ENCODE measurements at regions not wholly inside any gene's neighbourhood (a gene's known extent, or its start where the extent isn't known, plus 50 kb on each side); places are given as distances from the start of the nearest gene placed in this dataset.

DNA sequence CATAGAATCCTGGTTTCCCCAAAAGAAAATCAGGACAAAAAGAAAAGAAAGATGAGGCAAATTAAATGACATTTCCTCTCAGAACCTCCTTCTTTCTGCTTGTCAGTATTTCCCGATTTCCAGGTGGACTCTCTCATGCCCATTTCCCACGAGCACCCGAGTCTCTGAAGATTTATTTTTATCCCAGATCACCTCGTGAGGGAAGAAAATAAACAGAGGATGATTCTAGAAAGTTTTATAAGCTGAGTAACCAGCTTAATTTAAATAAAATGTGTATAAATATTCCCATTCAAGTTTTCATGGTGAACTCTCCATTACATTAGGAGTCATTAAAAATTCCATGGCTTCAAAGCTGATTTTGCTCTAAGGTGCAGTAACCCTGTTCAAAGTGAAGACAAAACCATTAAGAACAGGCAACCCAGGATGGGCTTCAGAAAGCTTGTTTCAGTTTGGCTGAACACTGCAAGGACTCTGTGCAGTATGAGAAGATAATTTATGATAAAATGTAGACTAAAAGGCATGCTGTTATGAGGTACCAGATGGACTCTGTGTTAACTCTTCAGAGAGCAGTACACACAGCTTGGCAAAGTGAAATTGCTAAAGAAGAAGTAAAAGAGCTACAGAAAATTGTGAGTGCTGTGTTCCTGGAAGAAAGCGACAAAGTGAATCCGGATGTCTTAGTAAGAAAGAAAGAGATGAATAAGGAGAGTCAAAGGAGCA is 521.3 kb upstream of the LRRN3 start:
- DNase-seq = no peak
- intact Hi-C loops (cut with DNase I) = no loop called here

DNA sequence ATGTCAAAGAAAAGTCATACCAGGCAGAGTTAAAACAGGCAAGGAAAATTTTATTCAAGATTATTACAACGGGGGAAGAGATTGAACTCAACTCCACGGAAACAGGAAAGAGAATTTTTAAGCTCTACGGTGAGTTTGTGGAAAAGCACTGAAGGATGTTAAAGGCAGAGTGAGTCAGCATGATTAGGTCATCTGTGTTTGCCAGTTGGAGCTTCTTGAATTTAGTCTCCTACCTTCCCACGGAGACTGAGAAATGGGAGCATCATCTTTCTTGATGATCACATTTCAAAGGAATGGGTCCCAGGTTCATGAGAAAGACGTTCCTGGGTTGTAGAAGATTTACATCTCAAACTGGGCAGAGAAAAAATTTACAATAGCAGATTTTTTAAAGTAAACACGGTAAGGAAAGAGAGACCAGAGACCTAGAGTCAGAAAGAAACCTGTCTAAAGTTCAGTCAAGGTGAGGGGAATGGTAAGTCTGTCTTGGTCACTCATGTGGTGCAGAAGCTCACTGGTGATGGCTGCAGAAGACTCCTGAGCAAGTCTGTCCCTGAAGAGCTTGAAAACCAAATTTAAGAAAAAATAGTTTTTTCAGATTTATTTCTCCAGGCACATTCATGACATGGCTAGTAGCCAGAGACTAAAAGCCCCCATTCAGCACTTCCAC is 516.9 kb upstream of the LRRN3 start:
- intact Hi-C loops (cut with DNase I) = no loop called here
- DNase-seq = no peak

DNA sequence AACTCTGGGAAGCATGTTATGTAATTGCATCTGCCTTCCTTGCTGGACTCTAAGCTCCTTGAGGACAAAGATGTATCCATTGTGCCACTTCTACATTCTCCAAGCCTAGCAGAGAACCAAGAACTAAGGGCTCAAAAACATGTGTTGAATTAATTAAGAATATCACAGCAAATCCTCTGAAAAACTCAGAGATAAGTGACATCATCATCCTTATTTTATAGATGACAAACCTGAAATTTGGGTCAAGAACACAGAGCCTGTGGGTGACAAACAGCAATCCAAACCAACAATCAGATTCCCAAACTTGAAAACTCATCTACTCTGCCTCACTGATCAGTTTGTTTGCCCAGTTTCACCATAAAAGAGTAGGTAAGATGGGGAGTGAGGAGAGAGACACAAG is 503.6 kb upstream of the LRRN3 start:
- intact Hi-C loops (cut with DNase I) = no loop called here
- DNase-seq = no peak

DNA sequence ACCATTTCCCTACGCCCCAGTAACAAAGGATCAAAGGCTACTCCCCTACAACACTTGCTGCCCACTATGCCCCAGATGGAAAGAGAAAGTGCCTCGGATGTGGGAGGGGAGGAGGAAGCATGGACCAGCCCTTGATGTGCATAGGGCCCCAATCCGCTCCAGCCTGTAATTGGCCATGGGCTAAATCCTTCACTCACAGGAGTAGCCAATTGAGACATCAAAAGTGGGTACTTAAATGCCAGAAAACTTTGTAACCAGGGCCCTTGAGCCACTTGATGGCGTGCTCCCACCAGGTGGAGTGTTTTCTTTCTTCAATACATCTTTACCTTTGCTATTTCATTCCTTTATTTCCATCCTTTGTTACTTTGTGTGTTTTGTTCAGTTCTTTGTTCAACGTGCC is 500.5 kb upstream of the LRRN3 start:
- no peak for DNase-seq
- intact Hi-C loops (cut with DNase I) = no loop called here

DNA sequence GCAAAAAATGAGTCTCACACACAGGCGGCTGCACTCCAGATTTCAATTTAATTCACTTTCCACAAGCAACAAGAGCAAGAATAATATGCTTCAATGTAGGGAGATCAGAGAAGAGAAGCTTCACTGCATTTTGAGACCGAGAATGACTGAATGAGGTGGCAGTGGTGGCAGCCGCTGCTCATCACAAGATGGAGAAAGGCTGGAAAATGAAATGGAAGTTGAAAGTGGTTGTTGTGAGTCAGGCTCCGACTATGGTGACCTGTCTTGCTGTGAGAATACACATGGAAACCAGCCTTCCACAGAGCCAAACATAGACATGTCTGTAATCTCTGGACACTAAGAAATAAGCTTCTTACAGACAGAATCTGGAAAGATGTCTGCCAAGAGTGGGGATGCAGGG is 499.6 kb upstream of the LRRN3 start:
- intact Hi-C loops (cut with DNase I) = no loop called here
- DNase-seq = no peak

DNA sequence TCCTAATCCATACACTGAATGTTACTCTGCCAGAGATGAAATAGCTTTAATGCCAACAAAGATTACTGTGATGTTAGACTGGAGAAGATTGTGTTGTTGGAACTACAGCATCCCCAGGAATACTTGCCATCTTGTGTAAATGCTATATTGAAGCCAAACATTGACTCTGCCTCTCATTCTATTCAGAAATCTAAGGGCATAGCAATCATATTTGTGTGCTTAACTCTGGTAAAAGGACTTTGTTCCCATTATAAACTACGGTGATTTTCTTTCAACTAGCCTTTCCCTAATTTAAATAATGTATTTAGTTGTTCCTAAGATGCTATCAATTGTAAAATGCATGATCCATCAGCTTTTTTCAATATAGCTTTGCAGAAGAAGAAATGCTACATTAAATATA is 498.4 kb upstream of the LRRN3 start:
- intact Hi-C loops (cut with DNase I) = no loop called here
- DNase-seq = no peak

DNA sequence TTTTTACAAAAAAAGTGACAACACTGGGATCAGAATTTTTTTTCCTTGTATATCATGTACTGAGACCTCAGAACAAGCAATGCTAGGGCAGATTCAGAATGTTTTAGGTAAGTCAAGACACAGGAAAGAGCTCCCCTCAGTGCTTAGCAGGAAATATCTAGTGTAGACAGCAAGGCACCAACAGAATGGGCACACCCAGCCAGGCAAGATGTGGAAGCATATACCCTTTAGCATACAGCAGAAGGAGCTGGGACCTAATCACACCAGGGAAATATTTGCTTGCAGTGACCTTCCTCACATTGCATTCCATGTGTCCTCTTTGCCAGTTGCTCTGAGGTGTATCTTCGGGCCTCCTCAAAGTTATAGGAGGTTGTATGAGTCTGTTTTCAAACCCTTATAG is 497.6 kb upstream of the LRRN3 start:
- intact Hi-C loops (cut with DNase I) = no loop called here
- DNase-seq = no peak

DNA sequence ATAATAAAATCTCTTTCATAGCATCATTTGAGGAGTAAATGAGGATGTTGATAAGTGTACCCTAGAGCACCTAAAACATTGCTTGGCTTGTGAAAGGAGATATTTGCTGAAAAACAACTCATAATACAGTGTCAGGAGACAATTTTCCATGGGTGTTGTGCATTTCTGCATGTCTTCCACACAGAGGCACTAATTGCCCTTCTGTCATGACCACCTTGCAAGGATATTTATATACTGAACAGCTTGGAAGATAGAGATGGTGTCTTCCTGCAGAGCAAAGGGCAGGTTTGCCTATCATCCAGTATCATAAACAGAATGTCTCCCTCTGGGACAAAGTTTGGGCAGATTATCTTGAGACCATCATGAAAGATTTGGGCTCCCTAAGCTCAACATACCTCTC is 495.2 kb upstream of the LRRN3 start:
- intact Hi-C loops (cut with DNase I) = no loop called here
- DNase-seq = no peak

DNA sequence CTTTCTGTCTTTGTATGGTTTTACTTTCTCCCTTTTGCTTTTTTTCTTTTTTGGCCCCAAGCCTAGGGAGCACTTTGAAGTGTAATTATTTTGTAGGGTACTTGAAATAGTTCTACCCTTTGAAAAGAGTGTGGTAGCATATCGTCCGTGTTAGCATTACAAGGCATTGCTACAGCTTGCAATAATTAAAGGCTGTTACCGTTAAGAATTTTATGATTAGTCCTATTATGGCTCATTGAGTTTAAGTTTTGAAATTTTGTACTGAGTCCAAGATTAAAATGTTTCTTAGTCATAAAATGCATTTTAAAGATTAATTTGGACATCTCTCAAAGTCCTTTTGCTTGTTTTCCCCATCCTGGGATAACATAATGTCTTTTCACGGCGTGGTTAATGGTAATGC is 490.0 kb upstream of the LRRN3 start:
- no peak for DNase-seq

DNA sequence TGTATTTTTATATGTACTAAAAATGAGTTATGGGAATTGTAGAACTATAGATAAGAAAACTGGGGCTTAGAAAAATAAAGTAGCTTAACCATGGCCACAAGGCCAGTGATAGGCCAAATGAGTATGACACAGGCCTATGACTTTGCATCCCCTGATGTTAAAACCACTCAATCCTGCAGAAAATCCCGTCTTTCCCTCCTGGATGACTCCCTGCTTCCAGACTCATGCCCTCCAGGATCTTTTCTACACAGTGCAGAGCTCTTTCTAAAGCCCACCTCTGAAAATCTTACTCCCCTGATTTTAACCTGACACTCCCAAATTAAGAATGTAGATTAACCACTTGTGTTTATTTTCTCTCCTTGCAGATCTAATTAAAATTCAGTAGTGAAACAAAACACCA is 489.2 kb upstream of the LRRN3 start:
- DNase-seq = no peak
- intact Hi-C loops (cut with DNase I) = no loop called here

More for the DNA sequence above, 490.0 kb upstream of the LRRN3 start:
- intact Hi-C loops (cut with DNase I) = no loop called here

DNA sequence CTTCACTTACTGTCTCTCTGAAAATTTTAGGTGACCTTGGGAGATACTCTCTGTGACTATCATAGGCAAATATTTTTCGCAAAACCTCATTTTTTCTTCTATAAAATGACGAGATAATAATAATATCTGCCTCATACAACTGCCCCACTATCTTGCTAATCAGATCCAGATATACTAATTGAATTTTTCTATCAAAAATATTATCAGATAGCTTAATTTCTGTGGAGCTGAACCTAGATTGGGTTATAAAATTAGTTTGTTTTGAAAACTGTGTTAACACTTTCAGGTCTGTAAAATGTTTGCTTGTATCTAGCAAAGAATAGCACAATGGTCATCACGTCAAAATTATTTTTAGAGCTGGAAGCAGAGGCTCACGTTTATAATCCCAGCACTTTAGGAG is 486.7 kb upstream of the LRRN3 start:
- DNase-seq = no peak
- intact Hi-C loops (cut with DNase I) = no loop called here

DNA sequence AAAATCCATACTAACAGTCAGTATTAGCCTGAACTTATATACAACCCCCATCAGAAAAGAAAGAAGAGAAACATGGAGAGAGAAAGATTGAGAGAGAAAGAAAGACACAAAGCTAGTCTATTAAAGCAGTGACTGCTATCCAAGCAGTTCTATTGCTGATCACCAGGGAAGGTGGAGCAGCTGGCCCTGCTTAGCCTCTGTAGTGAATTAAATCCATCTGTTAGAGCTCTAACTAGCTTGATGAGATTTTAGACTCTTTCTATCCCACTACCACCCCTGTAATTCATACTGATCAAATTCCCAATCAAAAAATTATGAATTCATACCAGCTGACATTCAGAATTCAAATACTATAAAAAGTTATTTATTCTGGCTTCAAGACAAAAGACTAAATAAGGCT is 486.0 kb upstream of the LRRN3 start:
- no peak for DNase-seq
- intact Hi-C loops (cut with DNase I) = no loop called here

DNA sequence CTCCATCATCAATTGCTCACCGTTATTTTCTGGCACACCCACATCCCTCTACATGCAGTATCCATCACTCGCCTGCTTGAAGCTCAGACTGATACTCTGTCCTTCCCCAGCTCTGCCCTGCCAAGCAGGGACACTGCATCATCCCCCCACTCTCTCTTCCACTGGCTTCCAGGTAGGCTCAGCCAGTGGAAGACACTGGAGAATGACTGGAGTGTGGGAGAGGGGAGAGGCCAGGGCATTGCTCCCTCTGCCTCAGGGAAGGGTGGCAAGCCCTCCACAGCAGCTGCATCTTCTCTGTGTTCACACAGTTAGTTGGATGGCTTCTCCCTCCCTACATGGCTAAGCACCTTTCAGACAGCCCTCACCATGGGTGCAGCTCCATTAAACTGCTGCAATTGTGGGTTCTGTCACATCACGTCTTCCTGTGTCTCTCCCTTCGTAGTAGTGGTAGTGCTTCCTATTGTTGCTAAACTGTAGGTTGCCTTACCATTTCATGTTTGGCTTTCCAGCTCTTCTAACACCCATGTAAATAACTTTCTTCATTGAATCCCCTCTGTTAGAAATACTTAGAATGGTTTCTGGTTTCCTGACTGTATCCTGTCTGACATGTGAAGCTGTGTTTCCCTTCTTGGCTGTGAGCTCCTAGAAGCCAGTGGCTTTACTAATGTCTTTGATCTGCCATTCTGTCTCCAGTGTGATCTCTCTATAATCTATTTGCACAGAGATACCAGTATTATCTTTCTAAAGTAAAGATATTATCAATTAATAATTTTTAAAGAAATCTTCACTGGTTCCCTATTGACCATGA is 483.7 kb upstream of the LRRN3 start:
- no peak for DNase-seq
- intact Hi-C loops (cut with DNase I) = no loop called here

DNA sequence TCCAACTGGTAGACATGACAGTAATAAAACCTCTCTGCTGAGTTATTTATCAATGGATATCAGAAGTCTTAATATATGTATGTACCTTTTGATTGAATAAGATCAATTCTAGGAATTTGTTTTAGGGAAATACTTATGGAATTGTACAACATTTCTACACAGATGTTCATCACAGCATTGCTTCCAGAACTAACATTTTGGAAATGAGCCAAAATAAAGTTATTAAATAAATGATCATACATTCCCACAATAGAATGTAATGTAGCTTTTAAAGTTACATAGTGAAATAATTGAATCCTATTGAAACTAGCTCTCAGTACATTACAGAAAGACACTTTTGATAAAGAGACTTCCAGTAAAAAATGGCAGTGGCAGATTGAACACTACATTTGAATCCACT is 481.6 kb upstream of the LRRN3 start:
- intact Hi-C loops (cut with DNase I) = no loop called here
- DNase-seq = no peak

DNA sequence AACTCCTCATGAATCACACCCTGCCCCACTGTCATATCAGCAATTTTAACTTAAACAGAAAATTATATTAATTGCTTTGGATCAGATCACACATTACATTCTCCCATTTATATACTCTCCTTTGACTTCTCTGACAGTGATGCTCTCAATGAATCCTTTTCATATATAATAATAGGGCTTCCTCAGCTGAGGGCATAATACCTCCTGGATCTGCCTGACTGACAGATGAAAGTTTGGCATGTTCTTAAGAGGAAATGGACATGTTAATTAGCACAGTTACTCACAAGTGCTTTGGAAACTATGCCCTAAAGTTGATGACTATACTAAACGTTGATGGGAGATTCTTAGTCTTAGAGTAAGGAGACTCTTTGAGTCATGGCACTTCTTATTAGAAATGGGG is 478.2 kb upstream of the LRRN3 start:
- no peak for DNase-seq
- intact Hi-C loops (cut with DNase I) = no loop called here
